ENCODE measurements at regions not wholly inside any gene's neighbourhood (a gene's known extent, or its start where the extent isn't known, plus 50 kb on each side); places are given as distances from the start of the nearest gene placed in this dataset.

- no peak for TF ChIP-seq CTCF (IDR thresholded peaks at IDR 0.05)
- no peak for TF ChIP-seq POLR2A (IDR thresholded peaks at IDR 0.05)
Observed at GRCh38 chr3:120544361-120544760, 51.8 kb upstream of the NDUFB4 start.

Data from uterus (tissue), 2 donors.